DND-41 (cell line): ENCODE measurements at regions not wholly inside any gene's neighbourhood (a gene's known extent, or its start where the extent isn't known, plus 50 kb on each side); places are given as distances from the start of the nearest gene placed in this dataset.

Experiments used
- CTCF ChIP-seq: IDR thresholded peaks from 2 replicates; pipeline ENCODE4 v1.5.1; 2012; ENCODE audit warnings: borderline replicate concordance, low read length, moderate library complexity, mild to moderate bottlenecking; ENCODE audit not compliant: poor library complexity, severe bottlenecking; ENCODE audit errors: extremely low read depth
- EZH2 ChIP-seq: IDR thresholded peaks from 3 replicates; pipeline ENCODE4 v1.6.1; 2012; ENCODE audit warnings: borderline replicate concordance, low read depth, mild to moderate bottlenecking, moderate library complexity, low read length, inconsistent platforms; ENCODE audit not compliant: severe bottlenecking

DNA sequence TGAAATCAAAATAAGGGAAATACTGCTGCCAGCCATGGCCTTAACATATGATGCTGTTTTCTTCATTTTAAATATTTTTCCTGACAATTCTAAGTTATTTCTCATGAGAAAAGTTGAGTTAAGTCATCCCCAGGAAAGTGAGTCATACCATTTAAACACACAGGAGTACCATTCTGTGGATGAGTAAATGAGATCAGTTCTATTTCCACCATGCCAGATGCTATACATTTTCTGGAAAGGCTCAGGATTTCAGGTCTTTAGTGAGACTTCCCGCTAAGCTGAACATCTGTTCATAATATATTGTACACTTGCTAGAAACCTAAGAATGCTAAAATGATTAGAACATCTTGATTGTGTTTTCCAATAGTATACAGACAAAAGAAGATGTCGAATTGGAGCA, 256.2 kb upstream of the MANEA start:
- TF ChIP-seq CTCF, result no peak
- TF ChIP-seq EZH2, result no peak
